Ramos (cell line): ENCODE measurements at regions not wholly inside any gene's neighbourhood (a gene's known extent, or its start where the extent isn't known, plus 50 kb on each side); places are given as distances from the start of the nearest gene placed in this dataset.

Source experiments
- in situ Hi-C: fragments of 300-500 bp; cut with MboI; formaldehyde crosslinking; loops from one replicate; pipeline ENCODE4 v1.14.3; 2022; ENCODE audit warnings: low sequenced_read_pairs; ENCODE audit not compliant: unreplicated experiment

DNA sequence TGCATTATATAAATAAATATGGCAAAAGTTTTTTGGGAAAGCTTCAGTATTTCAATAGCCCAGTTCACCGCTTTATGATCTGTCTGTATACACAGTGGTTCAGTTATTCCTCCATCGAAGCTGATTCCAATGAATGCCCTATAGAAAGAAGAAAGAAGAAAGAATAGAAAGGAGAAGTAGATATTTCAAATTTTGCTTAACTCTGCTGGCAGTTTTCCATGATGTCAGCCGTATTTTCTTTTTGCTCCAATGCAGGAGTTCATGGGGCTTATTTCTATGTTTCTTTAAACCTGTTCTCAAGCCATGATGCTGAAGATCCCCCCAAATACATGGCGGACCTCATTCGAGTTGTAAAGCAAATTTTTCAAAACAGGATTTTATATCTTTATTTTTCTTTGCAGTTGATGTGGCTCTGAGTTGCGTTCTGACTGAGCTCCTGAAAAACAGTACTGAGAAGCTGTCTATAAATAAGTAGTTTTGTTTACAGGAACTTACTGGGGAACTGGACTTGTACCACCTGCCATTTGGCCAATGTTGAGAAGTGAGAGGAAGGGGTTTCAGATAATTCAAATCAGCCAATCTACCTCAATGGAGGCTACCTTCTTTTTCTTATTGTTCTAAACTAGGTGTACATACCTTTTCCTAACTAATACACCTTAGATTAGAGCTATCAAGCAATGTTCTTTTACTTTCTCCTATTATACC is 418.5 kb upstream of the MEF2C start:
- in situ Hi-C loops, result no loop called here

DNA sequence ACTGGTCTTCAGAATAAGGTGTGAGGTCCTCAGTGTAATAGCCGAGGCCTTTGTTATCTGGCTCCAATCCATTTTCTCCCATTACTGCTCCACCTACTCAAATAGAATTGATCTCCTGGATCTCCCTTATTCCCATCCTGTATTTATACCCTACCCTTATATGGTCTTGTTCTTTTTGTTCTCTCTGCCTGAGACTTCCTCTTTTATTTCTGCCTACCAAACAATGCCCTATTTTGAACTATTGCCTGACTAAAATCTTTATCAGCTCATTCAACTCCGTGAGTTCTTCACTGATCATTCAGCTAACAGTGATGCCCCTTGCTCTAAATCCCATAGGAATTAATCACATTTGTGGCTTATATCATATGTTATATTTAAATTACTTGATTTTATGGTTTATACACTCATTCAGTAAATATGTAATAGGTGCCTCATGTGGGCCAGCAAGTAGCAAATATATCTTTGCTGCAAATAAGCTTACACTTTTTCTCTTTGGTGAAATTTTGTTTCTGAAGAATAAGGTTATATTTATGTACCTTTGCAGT is 417.5 kb upstream of the MEF2C start:
- in situ Hi-C loops, result no loop called here

DNA sequence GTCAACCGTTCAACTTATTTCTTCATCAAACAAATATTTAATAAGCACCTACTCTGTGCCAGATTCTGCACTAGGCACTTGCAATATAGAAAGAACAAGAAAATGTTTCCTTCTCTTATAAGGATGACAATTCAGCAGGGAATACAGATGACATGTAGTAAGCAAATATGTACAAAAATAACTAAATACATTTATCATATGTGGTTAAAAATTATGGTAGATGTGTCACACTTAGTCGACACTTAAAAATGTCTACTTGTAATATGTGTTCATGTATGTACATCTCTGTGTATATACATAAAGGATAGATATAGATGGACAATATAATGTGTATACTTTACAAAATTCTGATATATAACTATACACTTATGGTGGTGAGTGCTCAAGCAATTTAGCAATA is 417.0 kb upstream of the MEF2C start:
- in situ Hi-C loops, result no loop called here

DNA sequence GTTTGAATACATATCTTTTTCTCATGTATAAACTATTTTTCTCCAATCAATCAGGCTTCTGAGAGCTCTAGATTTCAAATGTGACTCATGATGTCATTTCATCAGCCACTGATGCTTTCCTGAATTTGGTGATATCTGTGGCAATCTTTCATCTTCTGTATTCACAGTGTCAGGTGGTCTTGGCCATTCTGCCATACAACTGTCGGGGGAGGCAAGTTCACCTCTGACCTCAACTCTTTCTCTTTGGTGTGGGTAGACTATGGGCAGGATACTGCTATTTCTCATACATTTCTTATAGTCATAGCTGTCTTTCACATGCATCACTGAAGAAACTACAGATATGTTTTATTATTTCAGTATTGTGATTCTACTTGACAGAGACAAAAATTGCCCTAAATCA is 414.1 kb upstream of the MEF2C start:
- in situ Hi-C loops, result no loop called here

DNA sequence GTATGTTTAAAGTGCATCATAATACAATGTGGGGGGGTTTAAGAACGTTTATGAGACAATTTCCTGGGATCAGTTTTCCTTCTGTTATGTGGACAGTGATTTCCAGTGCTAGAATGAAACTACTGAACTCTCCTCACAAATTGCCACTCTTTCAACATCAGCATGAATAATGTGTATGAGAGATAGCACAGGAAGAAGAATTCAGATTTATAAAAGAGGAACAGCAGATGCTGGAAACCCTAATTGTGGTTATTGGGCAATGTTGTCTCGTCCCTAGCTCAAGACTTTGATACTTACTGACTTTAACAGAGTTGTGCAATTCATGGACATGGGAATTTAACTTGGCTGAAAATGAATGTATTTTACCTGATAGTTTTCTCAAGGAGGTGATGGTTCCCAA is 410.8 kb upstream of the MEF2C start:
- in situ Hi-C loops, result no loop called here

DNA sequence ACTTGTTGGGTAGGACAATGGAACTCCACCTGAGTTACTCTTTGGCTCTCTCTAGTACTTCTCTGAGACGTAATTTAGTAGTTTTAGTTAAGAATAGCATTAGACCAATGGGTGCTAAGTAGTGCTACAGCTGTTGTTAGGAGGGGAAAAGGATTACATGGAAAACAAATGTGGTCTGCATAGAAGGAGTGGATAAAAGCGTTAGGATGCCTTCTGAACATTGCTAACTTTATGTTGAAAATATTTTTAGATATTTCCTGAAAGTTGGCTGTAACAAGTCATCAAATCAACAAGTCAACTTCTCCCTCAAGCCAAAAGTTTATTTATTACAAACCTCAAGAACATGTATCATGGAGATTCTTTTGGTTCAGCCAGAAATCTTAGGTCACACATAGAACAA is 409.5 kb upstream of the MEF2C start:
- in situ Hi-C loops, result no loop called here

DNA sequence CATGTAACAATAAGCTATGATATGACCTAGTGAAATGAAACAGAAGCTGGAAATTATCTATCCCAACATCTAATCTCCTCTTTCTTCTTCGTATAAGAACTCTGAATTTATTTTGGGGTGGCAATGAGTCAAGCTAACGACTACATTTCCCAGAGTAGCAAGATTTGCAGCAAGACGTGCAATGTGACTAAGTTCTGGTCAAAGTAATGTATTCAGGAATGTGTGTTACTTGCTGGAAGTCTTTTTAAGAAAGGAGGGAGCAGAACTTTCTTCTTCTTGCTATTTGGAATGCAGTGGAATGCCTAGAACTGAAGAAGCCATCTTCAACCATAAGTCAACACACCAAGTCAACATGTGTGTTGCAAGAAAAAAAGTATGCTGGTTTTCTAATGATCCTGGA is 406.6 kb upstream of the MEF2C start:
- in situ Hi-C loops, result no loop called here

DNA sequence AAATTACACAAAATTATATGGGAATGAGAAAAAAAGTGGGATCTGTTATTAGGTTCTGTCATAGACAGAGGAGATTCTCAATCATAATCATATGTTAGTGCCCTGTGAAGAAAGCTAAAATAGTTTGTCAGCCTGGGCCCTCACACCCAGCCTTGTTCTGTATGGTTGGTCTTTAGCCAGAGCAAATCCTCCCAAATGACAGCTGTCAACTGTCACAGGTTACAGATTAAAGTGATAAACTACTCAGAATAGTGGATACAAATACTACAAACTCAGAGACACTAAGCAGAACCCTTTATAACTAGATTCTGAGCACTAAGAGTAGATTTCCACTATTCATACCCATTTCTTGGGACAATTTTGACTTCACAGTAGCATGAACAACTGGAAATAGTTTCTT is 405.0 kb upstream of the MEF2C start:
- in situ Hi-C loops, result no loop called here

DNA sequence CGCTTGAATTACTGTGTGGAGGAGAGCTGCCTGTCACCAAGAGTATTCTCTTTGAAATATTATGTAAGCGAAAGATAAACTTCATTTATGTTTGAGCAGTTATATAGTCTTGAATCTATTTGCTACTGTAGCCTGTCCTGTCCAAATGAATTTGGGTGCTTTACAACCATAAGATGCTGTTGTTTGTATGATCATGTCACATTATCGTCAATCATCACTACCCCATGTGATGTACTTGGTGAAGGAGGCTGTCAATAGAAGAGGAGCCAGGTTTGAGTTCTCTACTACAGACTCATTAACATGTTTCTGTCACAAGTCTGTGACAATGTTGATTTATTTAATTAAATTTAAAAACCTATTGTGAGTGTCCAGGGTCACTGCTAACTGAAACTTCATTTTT is 403.3 kb upstream of the MEF2C start:
- in situ Hi-C loops, result no loop called here

DNA sequence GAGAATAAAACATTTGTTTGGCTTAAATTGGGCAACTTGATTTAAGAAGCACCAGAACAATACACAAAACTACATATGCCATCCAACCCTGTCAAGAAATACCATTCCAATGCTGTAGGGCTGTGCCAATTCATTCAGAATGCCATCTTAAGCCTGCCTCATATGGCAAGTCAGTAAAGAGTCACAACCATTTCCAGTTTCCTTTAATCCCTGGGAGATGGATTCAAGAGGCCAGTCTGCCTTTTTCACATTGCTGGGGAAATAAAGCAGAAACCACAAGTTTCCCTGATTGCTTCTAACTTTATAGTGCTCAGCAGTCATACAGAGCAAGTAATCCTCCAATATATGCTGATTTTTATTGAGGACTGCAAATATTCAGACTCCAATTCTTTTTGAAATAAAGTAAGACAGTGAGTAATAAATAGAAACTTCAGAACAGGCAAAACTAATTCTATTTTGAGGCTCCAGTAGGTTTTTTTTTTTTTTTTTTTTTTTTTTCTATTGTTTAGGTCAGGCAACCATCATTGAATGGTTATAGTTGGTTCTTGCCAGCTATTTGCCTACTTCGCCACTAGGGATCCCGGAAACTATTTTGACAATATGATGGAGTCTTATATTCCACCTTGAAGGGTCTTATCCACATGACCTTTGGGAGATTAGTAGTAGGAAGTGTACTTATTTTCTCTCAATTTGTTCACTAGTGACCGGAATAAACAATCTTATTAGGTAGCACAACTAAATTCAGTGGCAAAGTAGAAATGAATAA is 400.9 kb upstream of the MEF2C start:
- in situ Hi-C loops, result no loop called here

DNA sequence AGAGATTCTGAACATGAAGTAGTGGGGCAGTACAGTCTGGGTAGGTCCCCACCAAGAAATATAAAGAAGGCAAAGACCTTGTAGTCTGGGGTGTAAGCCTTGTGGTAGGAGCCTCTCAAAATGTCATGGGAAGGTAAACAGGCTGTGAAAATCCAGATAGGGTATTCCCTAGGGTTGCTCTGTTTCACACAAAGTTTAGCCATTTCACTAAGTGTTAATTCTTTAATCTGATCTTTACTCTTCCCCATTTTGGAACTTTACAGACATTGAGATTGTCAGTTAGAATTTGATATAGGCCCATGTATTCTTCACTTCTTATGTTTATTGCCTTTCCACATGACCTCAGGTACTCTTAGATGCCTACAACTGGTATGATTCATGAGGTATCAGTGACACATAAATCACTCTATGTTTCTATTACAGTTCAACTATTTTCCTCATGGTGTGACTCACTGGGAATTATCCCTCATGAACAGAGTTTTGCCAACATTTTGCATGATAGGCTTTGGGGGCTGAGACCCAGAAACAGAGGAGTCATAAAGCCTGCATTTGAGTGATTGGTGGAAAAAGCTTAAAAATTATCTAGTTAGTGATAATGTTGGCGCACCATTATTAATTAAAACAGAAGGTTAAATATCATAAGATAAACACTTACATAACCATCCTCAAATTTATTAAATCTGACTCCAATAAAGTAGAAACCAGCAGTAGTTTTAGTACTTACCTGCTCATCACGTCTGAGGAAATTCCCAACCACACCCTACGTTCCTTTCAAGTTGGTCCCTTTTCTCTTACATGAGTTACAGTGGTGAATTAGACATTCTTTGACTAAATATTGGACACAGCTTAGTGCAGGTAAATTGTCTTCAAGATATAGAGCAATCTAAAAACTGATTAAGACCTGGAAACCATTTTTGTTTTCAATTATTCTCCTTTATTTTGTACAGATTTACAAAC is 399.8 kb upstream of the MEF2C start:
- in situ Hi-C loops, result no loop called here

DNA sequence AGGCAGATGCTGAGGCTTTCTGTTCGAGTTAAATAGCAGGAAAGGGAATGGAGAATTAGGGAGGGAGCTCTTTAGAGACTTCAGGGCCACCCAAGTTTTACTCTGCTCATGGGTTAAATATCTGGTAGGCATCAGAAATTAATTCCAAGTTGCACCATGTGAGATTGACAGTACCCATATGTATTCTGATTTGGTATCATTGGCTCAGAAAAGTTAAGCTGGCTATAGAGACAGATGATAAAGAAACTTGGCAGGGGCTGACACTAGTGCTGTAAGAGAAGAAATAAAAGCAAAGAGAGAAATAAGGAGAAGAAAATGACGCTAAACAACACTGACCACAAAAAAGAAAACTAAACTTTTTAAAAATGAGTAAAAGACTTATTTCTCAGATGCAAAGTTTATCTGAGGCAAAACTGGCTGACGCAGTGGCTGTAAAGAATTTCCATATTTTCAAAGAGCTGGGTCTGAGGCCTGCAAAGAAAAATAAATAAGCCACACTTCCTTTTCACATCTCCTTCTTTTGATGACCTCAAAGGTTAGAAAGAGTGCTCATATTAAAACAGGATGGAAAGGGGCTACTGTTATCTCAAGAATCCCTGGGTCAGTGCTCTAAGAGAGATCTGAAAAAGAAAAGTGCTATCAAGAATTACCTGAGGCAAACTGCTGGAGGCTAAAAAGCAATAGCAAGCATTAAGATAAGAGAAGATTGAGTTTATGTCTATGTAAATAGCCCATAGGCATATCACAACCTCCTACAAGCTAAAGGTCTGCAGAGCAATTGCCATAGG is 399.0 kb upstream of the MEF2C start:
- in situ Hi-C loops, result no loop called here

DNA sequence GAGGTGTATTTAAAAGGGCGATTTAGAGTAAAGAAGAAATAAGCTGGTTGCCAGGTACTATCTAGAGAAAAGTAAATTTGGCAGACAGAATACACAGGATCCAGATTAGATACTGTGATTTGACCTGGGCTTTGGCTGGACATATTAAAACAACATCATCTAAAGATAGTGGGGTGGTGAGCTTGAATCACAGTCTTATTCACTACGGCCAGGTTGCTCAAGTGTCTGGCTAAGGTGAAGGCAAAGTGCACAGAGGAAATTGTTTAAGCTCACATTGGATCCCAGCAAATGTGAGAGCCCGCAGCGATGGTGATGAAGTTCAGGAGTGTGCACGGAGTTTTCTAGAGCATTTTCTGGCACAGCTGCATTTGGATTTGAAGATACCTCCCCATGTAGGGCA is 398.2 kb upstream of the MEF2C start:
- in situ Hi-C loops, result no loop called here

DNA sequence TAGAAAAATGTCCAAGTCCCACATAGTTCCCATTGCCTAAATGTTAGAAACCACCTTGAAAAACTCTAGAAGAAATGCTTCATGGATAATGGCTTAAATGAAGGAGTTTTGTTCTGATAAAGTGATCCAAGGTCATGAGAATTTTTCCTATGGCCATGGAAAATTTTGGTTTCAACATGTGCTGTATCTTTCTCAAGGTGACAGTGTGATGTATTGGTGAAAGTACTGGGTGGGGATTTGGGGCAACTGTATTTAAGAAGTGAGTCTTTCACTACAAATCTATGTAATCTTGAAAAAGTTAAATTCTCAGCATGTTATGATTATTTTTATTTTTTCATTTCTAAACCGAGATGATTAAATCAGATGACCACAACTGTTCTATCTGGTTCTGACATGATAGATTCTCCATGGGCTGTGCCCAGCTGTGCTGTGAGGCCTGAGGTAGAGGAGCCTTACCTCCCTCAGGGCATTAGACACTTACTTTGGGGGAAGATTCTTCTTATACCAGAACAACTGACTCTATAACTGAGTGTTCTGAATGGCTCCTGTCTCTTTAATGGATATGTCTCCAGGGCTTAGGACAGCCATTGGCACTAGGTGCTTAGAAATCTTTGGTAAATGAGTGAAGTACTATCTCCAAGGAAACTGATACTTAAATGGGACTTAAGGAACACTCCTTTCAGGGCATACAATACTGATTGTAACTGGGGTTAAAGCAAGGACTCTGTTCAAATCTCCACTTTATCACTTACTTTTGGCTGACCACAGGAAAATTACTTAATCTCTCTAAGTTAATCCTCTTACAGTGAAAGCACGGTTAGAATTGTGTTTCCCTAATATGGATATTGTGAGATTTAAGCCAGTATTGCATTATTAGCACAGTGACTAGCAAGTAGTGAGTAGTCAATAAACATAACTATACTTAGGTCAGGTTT is 397.4 kb upstream of the MEF2C start:
- in situ Hi-C loops, result no loop called here

DNA sequence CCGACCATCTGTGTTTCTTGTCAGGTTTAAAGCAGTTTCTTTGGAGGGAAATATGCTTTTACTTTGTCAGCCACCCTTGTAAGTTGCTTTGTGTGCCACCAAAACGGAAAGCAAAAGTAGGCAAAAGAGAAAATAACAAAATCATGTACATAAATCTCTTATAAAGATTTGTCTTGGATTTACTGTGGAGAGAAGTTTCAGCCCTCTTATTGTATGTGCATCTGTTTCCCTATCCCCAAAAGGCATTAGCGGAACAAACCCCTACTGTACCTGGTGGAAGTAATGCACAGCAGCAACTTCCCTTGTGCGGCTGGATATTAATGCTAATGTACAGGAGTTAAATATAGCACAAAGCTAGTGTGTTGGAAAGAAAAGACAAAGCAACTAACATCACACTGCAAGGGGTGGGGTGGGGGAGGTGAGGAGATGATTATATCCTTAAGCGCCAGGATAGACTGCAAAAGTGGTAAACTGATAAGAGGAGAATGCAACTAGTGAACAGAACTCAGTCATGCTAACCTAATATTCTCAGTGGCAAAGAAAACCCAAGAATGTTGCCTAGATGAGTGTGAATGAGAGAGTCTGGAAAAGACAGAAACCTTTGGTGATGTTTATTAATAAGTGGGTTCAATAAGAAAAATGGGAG is 396.5 kb upstream of the MEF2C start:
- in situ Hi-C loops, result no loop called here

DNA sequence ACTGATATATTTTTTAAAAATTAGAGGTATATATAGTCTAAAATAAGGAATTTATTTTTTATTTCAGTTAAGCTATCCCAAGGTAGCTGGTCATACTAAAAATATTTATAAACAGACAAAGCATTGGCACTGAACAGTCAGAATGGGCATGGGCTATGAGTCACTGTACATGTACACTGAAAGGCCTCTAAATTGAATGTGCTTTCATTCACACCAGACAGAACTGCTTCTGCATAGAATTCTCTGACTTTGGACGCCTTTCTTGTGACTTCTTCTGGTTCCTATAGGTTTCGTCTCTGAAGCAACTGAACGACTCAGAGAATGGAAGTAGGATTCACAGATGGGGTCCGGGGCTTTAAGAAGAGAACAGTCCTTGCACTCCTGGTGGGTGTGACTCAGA is 394.8 kb upstream of the MEF2C start:
- in situ Hi-C loops, result no loop called here

DNA sequence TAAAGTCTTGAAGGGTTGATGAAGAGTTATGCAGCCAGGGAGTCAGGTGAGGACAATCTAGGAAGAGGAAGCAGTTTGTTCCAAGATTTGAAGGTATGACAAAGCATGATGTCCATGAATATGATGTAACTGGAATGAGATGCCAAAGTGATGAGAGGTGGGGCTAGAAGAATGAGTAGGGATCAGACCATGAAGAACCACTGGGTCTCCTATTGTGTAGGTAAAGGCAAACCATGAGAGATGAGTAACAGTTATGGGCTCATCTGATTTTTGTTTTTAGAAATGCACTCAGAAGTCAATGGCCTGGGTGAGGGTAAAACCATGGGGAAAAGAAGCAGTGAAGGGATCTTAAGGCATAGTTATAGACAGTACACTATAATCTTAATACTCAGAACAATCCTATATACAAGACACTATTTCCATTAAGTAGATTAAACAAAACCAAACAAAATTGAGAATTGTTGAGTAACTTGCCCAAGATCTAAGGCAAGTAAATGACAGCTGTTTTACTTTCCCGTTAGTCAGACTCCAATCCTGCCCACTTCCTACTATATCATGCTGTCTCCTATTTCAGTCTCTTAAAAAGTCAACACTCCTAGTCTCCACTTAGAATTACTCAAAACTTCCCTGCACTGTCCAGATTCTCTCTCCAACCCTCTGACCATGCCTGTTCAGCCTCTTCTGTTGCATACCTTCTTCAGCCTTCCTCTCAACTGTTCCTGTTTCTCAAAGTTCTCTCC is 393.8 kb upstream of the MEF2C start:
- in situ Hi-C loops, result no loop called here
